H7 (cell line): ENCODE measurements at regions not wholly inside any gene's neighbourhood (a gene's known extent, or its start where the extent isn't known, plus 50 kb on each side); places are given as distances from the start of the nearest gene placed in this dataset.
A peak's percentile ranks its signal among the peaks of the same experiment; 100 is the strongest.

Experiments
- DNase-seq: peaks from one replicate; pipeline ENCODE4 v3.0.0; 2012
- H3K27me3 ChIP-seq: 2 replicates; pipeline ENCODE4 v1.6.0; 2011; ENCODE audit warnings: mild to moderate bottlenecking, low read length; ENCODE audit not compliant: control insufficient read depth, insufficient read depth
- H3K36me3 ChIP-seq: replicated peaks from 2 replicates; pipeline ENCODE4 v1.5.1; 2011; ENCODE audit warnings: low read length; ENCODE audit not compliant: control insufficient read depth, insufficient read depth
- H3K4me3 ChIP-seq: 2 replicates; pipeline ENCODE4 v1.5.1; 2011; ENCODE audit warnings: low read depth, mild to moderate bottlenecking, control low read depth, low read length, moderate library complexity; ENCODE audit not compliant: insufficient read depth

- Histone ChIP-seq H3K27me3 (no peaks in the 10 kb centered on the region), H3K36me3 (no peaks in the 10 kb centered on the region), H3K4me3 (no peak overlapping the region)
- no peak for DNase-seq
Observed at GRCh38 chr20:12315652-12316051, 398.0 kb downstream of the BTBD3 start.

- H3K27me3 ChIP-seq: no peaks in the 10 kb centered on the region
- H3K4me3 ChIP-seq: no peak overlapping the region
- H3K36me3 ChIP-seq: no peaks in the 10 kb centered on the region
- no peak for DNase-seq
Observed at GRCh38 chr20:12316794-12317193, 399.1 kb downstream of the BTBD3 start.

GRCh38 chr20:12317433-12317832 is 399.7 kb downstream of the BTBD3 start:
- Histone ChIP-seq H3K36me3 (no peaks in the 10 kb centered on the region), H3K27me3 (no peaks in the 10 kb centered on the region), H3K4me3 (no peak overlapping the region)
- DNase-seq: no peak

GRCh38 chr20:12318043-12318442 is 400.4 kb downstream of the BTBD3 start:
- Histone ChIP-seq H3K27me3 (no peaks in the 10 kb centered on the region), H3K4me3 (no peak overlapping the region), H3K36me3 (no peaks in the 10 kb centered on the region)
- DNase-seq: no peak

GRCh38 chr20:12321736-12322135 is 404.0 kb downstream of the BTBD3 start:
- Histone ChIP-seq H3K27me3 (no peaks in the 10 kb centered on the region), H3K36me3 (no peaks in the 10 kb centered on the region), H3K4me3 (no peak overlapping the region)
- no peak for DNase-seq

GRCh38 chr20:12327205-12327604 is 409.5 kb downstream of the BTBD3 start:
- Histone ChIP-seq H3K27me3 (no peaks in the 10 kb centered on the region), H3K4me3 (no peak overlapping the region), H3K36me3 (no peaks in the 10 kb centered on the region)
- no peak for DNase-seq

GRCh38 chr20:12331236-12331635 is 413.5 kb downstream of the BTBD3 start:
- Histone ChIP-seq H3K36me3 (no peaks in the 10 kb centered on the region), H3K27me3 (no peaks in the 10 kb centered on the region), H3K4me3 (no peak overlapping the region)
- no peak for DNase-seq

- H3K36me3 ChIP-seq: no peaks in the 10 kb centered on the region
- H3K4me3 ChIP-seq: no peak overlapping the region
- DNase-seq: no peak
- H3K27me3 ChIP-seq: no peaks in the 10 kb centered on the region
Observed at GRCh38 chr20:12337601-12338000, 419.9 kb downstream of the BTBD3 start.

- no peaks in the 10 kb centered on the region for H3K27me3 ChIP-seq
Observed at GRCh38 chr20:12345978-12346377, 428.3 kb downstream of the BTBD3 start.

GRCh38 chr20:12353842-12354241 is 436.1 kb downstream of the BTBD3 start:
- no peaks in the 10 kb centered on the region for H3K27me3 ChIP-seq
- no peaks in the 10 kb centered on the region for H3K36me3 ChIP-seq
- DNase-seq: no peak
- H3K4me3 ChIP-seq: no peak overlapping the region

More at GRCh38 chr20:12345978-12346377, 428.3 kb downstream of the BTBD3 start:
- DNase-seq: no peak
- no peaks in the 10 kb centered on the region for H3K36me3 ChIP-seq
- H3K4me3 ChIP-seq: no peak overlapping the region

GRCh38 chr20:12354725-12355124 is 437.0 kb downstream of the BTBD3 start:
- Histone ChIP-seq H3K4me3 (no peak overlapping the region), H3K36me3 (no peaks in the 10 kb centered on the region), H3K27me3 (no peaks in the 10 kb centered on the region)
- DNase-seq: no peak

GRCh38 chr20:12355185-12355584 is 437.5 kb downstream of the BTBD3 start:
- Histone ChIP-seq H3K36me3 (no peaks in the 10 kb centered on the region), H3K4me3 (no peak overlapping the region), H3K27me3 (no peaks in the 10 kb centered on the region)
- DNase-seq: no peak

- H3K36me3 ChIP-seq: no peaks in the 10 kb centered on the region
- no peak overlapping the region for H3K4me3 ChIP-seq
- peak; percentile 5 for DNase-seq
- no peaks in the 10 kb centered on the region for H3K27me3 ChIP-seq
Observed at GRCh38 chr20:12358006-12358654, 440.4 kb downstream of the BTBD3 start.

GRCh38 chr20:12358655-12359009 is 440.9 kb downstream of the BTBD3 start:
- H3K4me3 ChIP-seq: no peak overlapping the region
- no peaks in the 10 kb centered on the region for H3K27me3 ChIP-seq
- no peak for DNase-seq
- H3K36me3 ChIP-seq: no peaks in the 10 kb centered on the region

GRCh38 chr20:12371990-12372389 is 454.3 kb downstream of the BTBD3 start:
- no peak for DNase-seq
- H3K4me3 ChIP-seq: no peak overlapping the region
- H3K36me3 ChIP-seq: no peaks in the 10 kb centered on the region
- no peaks in the 10 kb centered on the region for H3K27me3 ChIP-seq

- Histone ChIP-seq H3K36me3 (no peaks in the 10 kb centered on the region), H3K27me3 (no peaks in the 10 kb centered on the region), H3K4me3 (no peak overlapping the region)
- no peak for DNase-seq
Observed at GRCh38 chr20:12372557-12372956, 454.9 kb downstream of the BTBD3 start.
